ENCODE measurements at regions not wholly inside any gene's neighbourhood (a gene's known extent, or its start where the extent isn't known, plus 50 kb on each side); places are given as distances from the start of the nearest gene placed in this dataset.

DNA sequence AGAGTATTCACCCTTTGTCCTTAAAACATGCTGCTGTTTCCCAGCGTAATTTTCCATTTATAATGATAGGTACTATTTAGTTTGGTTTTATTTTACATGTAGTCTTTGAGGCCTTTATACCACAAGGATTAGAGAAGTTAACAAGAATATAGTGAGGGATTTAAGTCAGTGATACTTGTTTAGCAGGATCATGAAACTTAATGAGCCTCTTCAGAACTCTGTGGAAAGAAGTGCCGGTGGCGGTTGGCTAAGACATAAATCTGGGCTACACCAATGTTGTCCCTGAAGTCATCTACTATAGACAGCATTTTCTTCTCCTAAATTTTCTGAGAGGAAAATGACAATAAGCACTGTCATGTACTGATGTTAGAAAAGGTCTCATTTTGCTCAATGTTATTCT, 1226.0 kb upstream of the SEL1L start:
- no peak for TF ChIP-seq CTCF (IDR thresholded peaks at IDR 0.05)
- TF ChIP-seq POLR2AphosphoS5 (IDR thresholded peaks at IDR 0.05), result no peak
- TF ChIP-seq POLR2A (IDR thresholded peaks at IDR 0.05), result no peak
- TF ChIP-seq EP300 (IDR thresholded peaks at IDR 0.05), result no peak

All from sigmoid colon (tissue), 4 donors.